ELR (cell line): ENCODE measurements at regions not wholly inside any gene's neighbourhood (a gene's known extent, or its start where the extent isn't known, plus 50 kb on each side); places are given as distances from the start of the nearest gene placed in this dataset.
"Not testable (repeated sequence)": the region's sequence is repeated elsewhere in the genome, so short reads cannot be mapped to it uniquely, and the experiment has no call there.

ENCODE experiments used
- DNase-seq: peaks from one replicate; pipeline ENCODE4 v3.0.0-alpha.2; 2015; ENCODE audit warnings: low read depth

- no peak for DNase-seq
These were observed 931.7 kb upstream of the SORCS1 start for GRCh38 chr10:108095932-108096925.

DNA sequence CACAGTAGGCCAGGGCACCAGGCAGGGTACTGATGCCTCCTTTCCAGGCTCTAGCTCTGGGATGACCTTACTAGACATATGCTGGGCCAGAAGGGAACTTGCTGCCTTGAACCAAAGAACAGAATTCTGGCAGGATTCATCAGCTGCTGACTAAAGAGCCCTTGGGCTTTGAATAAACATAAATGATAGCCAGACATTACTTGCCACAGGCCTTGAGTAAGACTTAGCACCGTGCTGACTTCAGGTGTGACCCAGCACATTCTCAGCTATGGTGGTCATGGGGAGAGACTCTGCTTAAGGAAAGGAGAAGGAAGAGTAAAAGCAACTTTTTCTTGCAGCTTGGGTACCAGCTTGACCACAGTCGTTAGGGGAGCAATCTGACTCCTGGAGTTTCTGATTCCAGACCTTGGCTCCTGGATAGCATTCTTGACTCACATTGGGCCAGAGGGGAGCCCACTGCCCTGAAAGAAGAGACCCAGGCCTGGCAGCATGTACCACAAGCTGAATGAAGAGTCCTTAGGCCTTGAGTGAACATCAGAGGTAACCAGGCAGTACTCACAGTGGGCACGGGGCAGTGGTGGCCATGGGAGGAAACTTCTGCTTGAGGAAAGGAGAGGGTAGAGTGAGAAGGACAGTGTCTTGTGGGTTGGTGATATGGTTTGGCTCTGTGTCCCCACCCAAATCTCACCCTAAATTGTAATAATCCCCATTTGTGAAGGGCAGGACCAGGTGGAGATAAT, 926.1 kb upstream of the SORCS1 start:
- peak; percentile 19 for DNase-seq

DNA sequence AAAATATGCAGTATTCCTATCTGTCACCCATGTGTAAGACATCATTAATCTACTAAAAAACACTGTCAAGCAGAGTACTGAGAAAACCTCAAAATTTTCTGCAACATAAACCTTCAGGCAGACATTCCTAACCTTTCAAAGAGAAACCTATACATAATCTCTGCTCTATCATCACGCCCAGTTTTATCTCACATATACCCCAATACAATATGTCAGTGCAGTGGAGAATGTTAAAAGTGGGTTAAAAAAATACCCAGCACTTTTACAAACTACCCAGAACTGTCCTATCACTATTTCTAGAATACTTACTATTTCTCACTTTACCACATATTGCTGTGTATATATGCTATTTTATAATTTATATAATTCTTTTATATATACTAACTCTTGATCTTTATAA, 922.0 kb upstream of the SORCS1 start:
- DNase-seq, result no peak

DNA sequence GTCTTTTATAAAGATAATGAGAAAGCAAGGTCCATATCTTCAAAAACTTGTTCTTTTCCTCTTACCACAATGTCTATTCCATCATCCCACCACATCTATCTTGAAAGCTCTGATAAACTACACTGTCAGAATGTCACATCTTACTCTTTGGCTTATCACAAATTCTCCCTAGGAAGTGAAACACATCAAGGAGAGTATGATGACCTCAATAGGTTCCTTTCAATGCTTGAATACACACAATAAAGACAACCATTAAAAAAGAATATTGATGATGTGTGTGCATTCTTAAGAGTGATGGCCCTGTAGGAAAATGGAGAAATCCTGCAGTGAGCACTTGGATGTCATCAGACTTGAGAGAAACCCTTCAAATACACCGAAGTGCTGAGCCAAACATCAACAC, 918.1 kb upstream of the SORCS1 start:
- DNase-seq, result no peak

DNA sequence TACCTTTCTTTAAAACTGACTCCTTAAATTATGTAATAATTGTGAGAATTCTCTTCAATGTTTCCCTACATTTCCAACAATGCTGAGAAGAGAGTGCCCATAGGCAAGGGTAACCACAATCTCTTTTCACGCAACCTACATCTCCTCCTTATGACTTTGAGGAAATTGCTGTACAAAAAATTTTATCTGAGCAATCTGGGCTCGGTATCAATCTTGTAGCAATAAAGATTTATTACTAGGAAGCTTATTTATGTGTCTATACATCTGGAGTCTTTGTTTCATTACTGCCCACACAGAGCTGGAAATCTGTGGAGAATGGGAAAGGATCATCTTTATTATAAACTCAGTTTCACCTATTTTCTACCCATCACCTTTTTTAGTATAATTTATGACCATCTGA, 913.8 kb upstream of the SORCS1 start:
- DNase-seq, result no peak

GRCh38 chr10:108072466-108072865, 908.0 kb upstream of the SORCS1 start:
- no peak for DNase-seq

GRCh38 chr10:108070789-108071188, 906.3 kb upstream of the SORCS1 start:
- no peak for DNase-seq

DNA sequence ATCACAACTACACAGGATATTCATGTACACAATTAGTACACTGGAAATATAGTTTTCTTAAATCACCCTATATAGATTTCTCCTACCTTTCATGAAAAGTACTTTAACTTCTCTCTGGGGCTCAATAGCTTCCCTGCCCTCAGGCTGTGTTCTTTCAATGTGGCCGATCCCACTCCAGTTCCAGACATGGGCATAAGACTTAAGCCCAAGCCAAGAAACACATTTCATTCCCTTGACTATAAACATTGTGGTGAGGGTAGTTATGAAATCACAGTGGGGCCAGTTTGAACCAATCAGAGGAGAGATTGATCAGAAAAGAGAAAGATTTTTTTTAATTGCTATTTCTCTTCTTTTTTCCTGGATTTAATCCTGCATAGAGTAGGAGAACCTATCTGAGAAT, 904.6 kb upstream of the SORCS1 start:
- no peak for DNase-seq

DNA sequence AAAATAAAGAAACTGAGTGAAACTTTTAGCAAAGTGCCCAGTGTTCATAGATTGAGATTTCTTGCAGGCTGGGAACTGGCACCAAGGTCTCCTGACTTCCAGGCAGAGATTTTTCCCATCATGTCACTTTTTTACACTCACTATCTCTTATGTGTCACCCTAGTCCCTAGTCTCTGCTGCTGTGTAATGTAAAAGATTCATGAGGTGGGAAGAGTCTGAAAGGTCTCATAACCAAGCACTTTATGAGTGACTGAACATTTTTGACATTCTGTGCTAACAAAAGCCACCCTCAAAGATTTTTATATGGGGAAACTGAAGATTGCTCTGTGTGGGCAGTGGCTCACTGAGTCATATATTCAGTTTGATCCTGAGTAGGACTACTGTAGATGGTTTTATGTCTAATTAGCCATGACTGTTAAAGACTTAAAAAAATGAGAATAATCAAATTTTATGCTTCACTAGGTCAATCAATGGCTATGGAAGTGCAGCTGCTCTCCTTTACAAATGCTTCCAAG, 900.3 kb upstream of the SORCS1 start:
- no peak for DNase-seq

DNA sequence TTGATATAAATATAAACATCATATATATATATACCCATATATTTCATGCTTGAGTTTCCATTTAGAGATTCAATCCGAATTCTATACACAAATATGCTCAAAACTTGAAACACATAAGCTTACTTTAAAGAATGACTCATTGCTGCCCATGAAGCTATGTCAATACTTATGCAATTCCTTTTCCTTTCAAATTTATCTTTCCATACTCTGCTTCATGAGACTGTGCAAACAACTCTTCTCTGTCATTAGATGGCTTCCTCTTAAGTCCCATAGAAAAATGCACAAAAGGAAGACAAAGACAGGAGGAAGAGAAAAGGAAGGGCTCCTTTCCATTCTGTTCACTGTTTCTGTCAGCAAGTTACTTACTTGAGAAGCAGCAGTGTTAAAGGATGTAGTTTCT, 895.7 kb upstream of the SORCS1 start:
- peak; percentile 50 for DNase-seq

GRCh38 chr10:108055506-108055905, 891.0 kb upstream of the SORCS1 start:
- no peak for DNase-seq

DNA sequence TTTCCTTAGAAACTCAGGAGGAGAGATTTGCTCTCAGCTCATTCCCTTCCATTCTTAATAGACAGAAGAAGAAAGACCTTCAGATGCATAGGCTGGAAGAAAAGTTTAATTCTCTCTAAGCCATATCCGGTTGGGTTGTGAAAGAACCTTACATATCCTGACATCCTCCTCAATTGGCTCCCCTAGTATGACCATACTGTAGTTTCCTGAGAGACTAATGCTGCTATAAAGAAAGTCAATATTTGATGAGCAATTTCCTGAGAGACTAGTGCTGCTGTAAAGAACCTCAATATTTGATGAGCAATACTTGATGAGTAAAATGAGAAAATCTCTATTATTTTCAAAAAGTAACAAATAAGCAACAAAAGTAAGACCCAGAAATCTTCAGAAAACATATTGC, 888.5 kb upstream of the SORCS1 start:
- DNase-seq, result peak; percentile 79

- peak; percentile 30 for DNase-seq
These were observed 886.7 kb upstream of the SORCS1 start for GRCh38 chr10:108051218-108051617.

DNA sequence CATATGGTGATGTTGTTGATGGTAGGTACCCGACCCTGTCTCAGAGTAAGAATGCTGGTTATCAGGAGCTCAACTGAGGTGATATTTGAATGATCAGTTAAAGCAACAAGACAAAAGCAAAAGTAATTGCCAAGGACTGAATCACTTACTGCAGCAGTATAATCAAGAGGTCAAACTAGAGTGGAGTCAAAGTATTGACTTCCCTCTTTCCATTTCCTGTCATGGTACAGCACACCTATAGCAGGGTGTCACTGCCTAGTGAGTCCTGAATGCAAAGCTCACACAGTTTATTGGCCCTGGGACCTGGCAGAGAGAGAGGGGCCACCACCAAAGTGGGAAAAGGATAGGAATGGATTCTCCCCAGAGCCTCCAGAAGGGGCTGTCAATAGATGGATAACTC, 886.1 kb upstream of the SORCS1 start:
- no peak for DNase-seq

- no peak for DNase-seq
These were observed 885.2 kb upstream of the SORCS1 start for GRCh38 chr10:108049668-108050067.

DNA sequence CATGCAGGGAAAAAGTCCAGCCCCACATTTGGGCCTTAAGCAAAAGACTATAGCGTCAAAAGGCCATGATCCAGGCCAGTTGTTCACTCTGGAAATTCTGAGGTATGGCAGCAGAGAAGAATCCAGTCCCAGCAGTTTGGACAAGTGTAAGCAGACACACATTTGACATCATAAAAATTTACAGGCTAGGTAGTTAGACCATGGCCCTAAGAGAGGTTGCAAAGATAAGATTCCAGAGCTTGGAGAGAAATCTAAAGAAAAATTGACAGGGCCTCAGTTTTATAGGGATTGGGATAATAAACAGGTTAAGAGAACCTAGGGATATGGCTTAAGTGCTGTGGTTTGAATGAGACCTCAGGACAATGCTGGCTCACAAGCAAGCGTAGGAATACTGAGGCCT, 884.4 kb upstream of the SORCS1 start:
- no peak for DNase-seq

DNA sequence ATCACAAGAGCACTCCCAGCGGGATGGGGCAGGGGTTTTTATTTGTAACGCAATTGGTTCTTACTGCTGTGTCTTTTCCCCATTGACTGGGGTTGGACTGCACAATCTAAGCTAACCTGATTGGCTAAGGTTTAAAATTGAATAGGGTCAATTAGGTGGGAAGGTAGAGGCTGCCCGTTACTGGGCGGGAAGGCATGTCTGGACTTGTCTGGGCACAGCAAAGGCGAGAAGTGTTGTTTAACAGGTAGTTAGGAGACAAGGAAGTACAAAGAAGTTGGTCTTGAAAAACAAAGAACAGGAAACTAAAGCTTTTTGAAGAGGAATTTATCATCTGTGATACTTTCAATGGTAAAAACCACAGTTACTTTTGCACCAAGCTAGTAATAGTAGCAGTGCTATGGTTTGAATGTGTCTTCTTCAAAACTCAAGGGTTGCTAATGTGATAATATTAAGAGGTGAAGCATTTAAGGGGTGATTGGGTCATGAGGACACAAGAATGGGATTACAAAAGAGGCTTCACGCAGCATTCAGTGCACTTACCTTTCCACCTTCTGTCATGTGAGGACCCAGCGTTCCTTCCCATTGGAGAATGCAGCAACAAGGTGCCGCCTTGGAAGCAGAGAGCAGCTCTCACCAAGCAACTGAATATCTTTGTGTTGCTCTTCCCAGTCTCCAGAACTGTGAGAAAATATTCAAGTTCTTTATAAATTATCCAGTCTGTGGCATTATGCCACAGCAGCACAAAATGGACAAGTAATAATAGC, 875.5 kb upstream of the SORCS1 start:
- no peak for DNase-seq

GRCh38 chr10:108037061-108037460, 872.6 kb upstream of the SORCS1 start:
- DNase-seq, result no peak

DNA sequence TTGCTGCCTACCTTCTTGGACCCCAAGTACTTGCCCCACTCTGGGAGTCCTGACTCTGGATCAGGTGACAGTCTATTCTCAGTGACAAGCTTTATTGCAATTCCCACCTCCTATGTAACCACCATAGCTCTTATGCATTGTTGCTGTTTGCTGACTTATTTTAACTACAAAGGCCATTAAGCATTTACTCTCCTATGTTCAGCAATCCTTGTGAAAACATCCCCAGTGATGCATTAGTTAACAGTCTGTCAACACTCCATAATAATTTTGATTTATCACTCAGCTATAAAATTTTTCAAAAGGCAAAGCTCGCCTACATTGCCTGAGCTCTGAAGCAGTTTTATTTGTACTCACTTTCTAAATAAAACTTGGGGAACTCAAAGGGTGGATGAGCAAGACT, 871.8 kb upstream of the SORCS1 start:
- no peak for DNase-seq

DNA sequence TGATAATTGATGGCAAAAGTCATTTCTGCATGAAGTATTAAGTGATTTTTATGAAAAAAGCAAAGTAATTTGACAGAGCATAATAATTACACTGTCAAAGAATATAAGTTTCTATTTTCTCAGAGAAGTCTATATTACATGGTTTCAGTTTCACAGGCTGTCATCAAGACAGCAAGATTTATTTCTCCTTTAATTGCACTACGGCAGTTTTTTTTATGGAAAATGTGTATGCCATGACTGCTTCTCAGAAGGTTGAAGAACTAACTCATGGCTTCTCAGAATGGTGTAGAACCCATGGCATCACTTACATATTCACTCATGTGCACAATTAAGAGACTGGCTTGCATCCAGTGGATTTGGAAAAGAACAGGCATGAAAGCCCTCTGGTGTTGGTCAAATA, 870.3 kb upstream of the SORCS1 start:
- DNase-seq, result no peak

DNA sequence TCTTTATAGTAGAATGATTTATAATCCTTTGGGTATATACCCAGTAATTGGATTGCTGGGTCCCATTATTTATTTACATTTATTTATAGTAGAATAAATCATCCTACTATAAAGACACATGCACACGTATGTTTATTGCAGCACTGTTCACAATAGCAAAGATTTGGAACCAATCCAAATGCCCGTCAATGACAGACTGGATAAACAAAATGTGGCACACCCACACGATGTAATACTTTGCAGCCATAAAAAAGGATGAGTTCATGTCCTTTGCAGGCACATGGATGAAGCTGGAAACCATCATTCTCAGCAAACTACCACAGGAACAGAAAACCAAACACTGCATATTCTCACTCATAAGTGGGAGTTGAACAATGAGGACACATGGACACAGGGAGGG, 869.0 kb upstream of the SORCS1 start:
- not testable (repeated sequence) for DNase-seq

DNA sequence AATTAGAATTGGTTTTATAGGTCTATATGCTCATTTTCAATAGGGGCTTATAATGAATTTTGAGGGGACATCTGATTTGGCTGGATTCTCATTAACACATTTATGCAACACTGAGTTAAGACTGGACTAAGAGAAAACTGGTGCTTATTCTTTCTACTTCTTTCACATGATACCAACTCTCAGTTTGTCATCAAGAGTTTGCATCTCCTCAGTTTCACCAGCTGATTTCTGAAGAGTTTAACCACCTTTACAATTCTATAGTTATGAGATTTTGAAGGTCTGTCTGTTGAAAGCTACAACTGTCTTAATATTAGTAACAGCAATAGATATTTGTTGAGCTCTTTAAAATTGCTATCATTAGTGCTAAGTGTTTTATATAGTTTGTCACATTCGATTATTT, 867.0 kb upstream of the SORCS1 start:
- no peak for DNase-seq

DNA sequence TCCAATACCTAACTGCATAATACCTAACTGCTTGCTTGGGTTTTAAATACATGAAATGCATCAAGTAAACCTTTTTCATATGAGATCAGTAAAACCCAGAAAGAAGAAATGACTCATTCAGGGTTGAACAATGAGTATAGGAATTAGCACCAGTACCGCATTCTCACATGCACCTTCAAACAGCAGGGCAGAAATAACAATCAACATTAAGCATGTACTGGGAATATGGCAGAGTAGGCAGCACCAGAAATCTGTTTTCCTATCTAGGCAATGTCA, 850.3 kb upstream of the SORCS1 start:
- DNase-seq, result no peak
